Neural progenitor cell (in vitro differentiated cells): ENCODE measurements at regions not wholly inside any gene's neighbourhood (a gene's known extent, or its start where the extent isn't known, plus 50 kb on each side); places are given as distances from the start of the nearest gene placed in this dataset.

Experiments used
- EZH2 ChIP-seq: fragments of 200-600 bp; sonication (generic); IDR thresholded peaks from 2 replicates; pipeline ENCODE4 v1.6.1; 2017; ENCODE audit warnings: antibody characterized with exemption, mild to moderate bottlenecking, moderate library complexity
- EZH2phosphoT487 ChIP-seq: fragments of 200-600 bp; sonication (generic); IDR thresholded peaks from 2 replicates; pipeline ENCODE4 v1.6.1; 2017; ENCODE audit warnings: antibody characterized with exemption
- TF ChIP-seq, protein P1 (sequence below): fragments of 200-600 bp; sonication (generic); IDR thresholded peaks from 2 replicates; pipeline ENCODE4 v1.5.1; 2017; ENCODE audit warnings: antibody characterized with exemption, mild to moderate bottlenecking

DNA sequence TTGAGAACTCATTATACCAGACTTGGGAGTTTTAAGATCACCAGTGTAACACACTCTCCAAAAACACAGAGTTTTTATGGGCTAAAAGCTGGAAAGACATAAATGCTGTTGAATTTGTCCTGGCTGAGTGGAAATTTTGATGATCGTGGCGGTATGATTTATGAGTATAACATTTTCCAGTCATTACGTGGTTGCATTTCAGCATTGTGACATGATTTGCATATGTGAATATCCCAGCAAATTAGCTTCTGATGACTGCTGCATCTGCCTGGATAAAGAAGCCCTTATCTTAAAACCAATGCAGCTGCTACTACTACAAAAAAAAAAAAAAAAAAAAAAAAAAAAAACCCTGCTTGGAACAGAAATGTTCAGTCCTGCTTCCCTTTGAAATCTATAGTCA is 850.9 kb downstream of the TFAP2A start:
- TF ChIP-seq, protein P1, sequence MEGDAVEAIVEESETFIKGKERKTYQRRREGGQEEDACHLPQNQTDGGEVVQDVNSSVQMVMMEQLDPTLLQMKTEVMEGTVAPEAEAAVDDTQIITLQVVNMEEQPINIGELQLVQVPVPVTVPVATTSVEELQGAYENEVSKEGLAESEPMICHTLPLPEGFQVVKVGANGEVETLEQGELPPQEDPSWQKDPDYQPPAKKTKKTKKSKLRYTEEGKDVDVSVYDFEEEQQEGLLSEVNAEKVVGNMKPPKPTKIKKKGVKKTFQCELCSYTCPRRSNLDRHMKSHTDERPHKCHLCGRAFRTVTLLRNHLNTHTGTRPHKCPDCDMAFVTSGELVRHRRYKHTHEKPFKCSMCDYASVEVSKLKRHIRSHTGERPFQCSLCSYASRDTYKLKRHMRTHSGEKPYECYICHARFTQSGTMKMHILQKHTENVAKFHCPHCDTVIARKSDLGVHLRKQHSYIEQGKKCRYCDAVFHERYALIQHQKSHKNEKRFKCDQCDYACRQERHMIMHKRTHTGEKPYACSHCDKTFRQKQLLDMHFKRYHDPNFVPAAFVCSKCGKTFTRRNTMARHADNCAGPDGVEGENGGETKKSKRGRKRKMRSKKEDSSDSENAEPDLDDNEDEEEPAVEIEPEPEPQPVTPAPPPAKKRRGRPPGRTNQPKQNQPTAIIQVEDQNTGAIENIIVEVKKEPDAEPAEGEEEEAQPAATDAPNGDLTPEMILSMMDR, result no peak
- TF ChIP-seq EZH2, result no peak
- no peak for TF ChIP-seq EZH2phosphoT487
